Hepatocyte (in vitro differentiated cells): ENCODE measurements at regions not wholly inside any gene's neighbourhood (a gene's known extent, or its start where the extent isn't known, plus 50 kb on each side); places are given as distances from the start of the nearest gene placed in this dataset.

Experiments used
- DNase-seq: peaks from one replicate; pipeline ENCODE4 v3.0.0-alpha.2; 2016; ENCODE audit warnings: low spot score
- H2AFZ ChIP-seq: fragments of 200-600 bp; sonication (generic); 2 replicates; pipeline ENCODE4 v1.6.0; 2016; ENCODE audit warnings: antibody characterized with exemption, mild to moderate bottlenecking
- H3K27ac ChIP-seq: fragments of 200-600 bp; sonication (generic); 2 replicates; pipeline ENCODE4 v1.5.1; 2016; ENCODE audit warnings: mild to moderate bottlenecking
- H3K27me3 ChIP-seq: fragments of 200-600 bp; sonication (generic); 2 replicates; pipeline ENCODE4 v1.6.1; 2016
- H3K36me3 ChIP-seq: fragments of 200-600 bp; sonication (generic); replicated peaks from 2 replicates; pipeline ENCODE4 v1.5.1; 2016; ENCODE audit warnings: low read depth; ENCODE audit not compliant: insufficient read depth
- H3K4me1 ChIP-seq: fragments of 200-600 bp; sonication (generic); 2 replicates; pipeline ENCODE4 v1.5.1; 2016; ENCODE audit warnings: mild to moderate bottlenecking, moderate library complexity; ENCODE audit not compliant: insufficient read depth
- H3K4me2 ChIP-seq: fragments of 200-600 bp; sonication (generic); 2 replicates; pipeline ENCODE4 v1.6.0; 2016
- H3K4me3 ChIP-seq: fragments of 200-600 bp; sonication (generic); 2 replicates; pipeline ENCODE4 v1.5.1; 2016; ENCODE audit warnings: mild to moderate bottlenecking
- H3K79me2 ChIP-seq: fragments of 200-600 bp; sonication (generic); 2 replicates; pipeline ENCODE4 v1.6.0; 2017; ENCODE audit warnings: mild to moderate bottlenecking
- H3K9me2 ChIP-seq: fragments of 200-600 bp; sonication (generic); replicated peaks from 2 replicates; pipeline ENCODE4 v1.6.0; 2017; ENCODE audit warnings: mild to moderate bottlenecking; ENCODE audit not compliant: insufficient read depth
- H3K9me3 ChIP-seq: fragments of 200-600 bp; sonication (generic); 2 replicates; pipeline ENCODE4 v1.5.1; 2016; ENCODE audit warnings: low read depth, mild to moderate bottlenecking
- H4K20me1 ChIP-seq: fragments of 200-600 bp; sonication (generic); 2 replicates; pipeline ENCODE4 v1.6.0; 2016; ENCODE audit warnings: mild to moderate bottlenecking; ENCODE audit not compliant: insufficient read depth, poor library complexity, severe bottlenecking
- CTCF ChIP-seq: fragments of 200-600 bp; sonication (generic); IDR thresholded peaks from 2 replicates; pipeline ENCODE4 v1.5.1; 2016; ENCODE audit warnings: antibody characterized with exemption, mild to moderate bottlenecking; ENCODE audit not compliant: poor library complexity
- EZH2 ChIP-seq: fragments of 200-600 bp; sonication (generic); IDR thresholded peaks from 2 replicates; pipeline ENCODE4 v1.6.1; 2016; ENCODE audit warnings: antibody characterized with exemption, mild to moderate bottlenecking, borderline replicate concordance
- EZH2phosphoT487 ChIP-seq: fragments of 200-600 bp; sonication (generic); IDR thresholded peaks from one replicate; pipeline ENCODE4 v1.6.1; 2018; ENCODE audit warnings: antibody characterized with exemption, mild to moderate bottlenecking, low read depth, moderate library complexity; ENCODE audit not compliant: unreplicated experiment, severe bottlenecking
- WGBS: methylation state at CpG from one replicate; pipeline ENCODE4 v1.1.6; 2016; ENCODE audit warnings: low lambda C conversion rate; ENCODE audit errors: missing lambda C conversion rate; 5-methylcytosine and 5-hydroxymethylcytosine counted together

GRCh38 chr1:219279017-219279770, 105.5 kb downstream of the LYPLAL1 start:
- H3K79me2 ChIP-seq: no peaks in the 10 kb centered on the region
- no peak for DNase-seq
- H4K20me1 ChIP-seq: no peaks in the 10 kb centered on the region
- no peak overlapping the region for H2AFZ ChIP-seq
- H3K9me2 ChIP-seq: no peaks in the 10 kb centered on the region
- 73% methylated on average over 6 of the region's 6 CpGs for WGBS
- H3K4me1 ChIP-seq: peaks cover 23% of the 10 kb centered on the region
- TF ChIP-seq CTCF: no peak
- TF ChIP-seq EZH2phosphoT487: no peak
- TF ChIP-seq EZH2: no peak
- H3K27ac ChIP-seq: peak overlapping the region; percentile 69
- H3K4me3 ChIP-seq: no peak overlapping the region
- H3K36me3 ChIP-seq: no peaks in the 10 kb centered on the region
- no peaks in the 10 kb centered on the region for H3K9me3 ChIP-seq
- H3K4me2 ChIP-seq: no peak overlapping the region
- no peaks in the 10 kb centered on the region for H3K27me3 ChIP-seq

- TF ChIP-seq CTCF: no peak
- no peak for TF ChIP-seq EZH2
- no peak for TF ChIP-seq EZH2phosphoT487
- Histone ChIP-seq H3K36me3 (no peaks in the 10 kb centered on the region), H4K20me1 (no peaks in the 10 kb centered on the region), H3K9me2 (no peaks in the 10 kb centered on the region), H2AFZ (no peak overlapping the region), H3K4me1 (peaks cover 23% of the 10 kb centered on the region), H3K79me2 (no peaks in the 10 kb centered on the region), H3K27me3 (no peaks in the 10 kb centered on the region), H3K9me3 (no peaks in the 10 kb centered on the region), H3K4me3 (no peak overlapping the region), H3K4me2 (no peak overlapping the region), H3K27ac (peak overlapping the region; percentile 69)
- no peak for DNase-seq
- WGBS: 64% methylated on average over 1 of the region's 1 CpG
Measured at GRCh38 chr1:219278288-219278687, 104.6 kb downstream of the LYPLAL1 start.

- no peaks in the 10 kb centered on the region for H3K27me3 ChIP-seq
- H3K79me2 ChIP-seq: no peaks in the 10 kb centered on the region
- H3K4me2 ChIP-seq: no peak overlapping the region
- H3K27ac ChIP-seq: peak overlapping the region; percentile 69
- no peaks in the 10 kb centered on the region for H3K9me3 ChIP-seq
- TF ChIP-seq CTCF (no peak), EZH2 (no peak), EZH2phosphoT487 (no peak)
- H3K9me2 ChIP-seq: no peaks in the 10 kb centered on the region
- DNase-seq: no peak
- H3K36me3 ChIP-seq: no peaks in the 10 kb centered on the region
- no peak overlapping the region for H2AFZ ChIP-seq
- no peak overlapping the region for H3K4me3 ChIP-seq
- peaks cover 23% of the 10 kb centered on the region for H3K4me1 ChIP-seq
- H4K20me1 ChIP-seq: no peaks in the 10 kb centered on the region
- whole genome bisulfite sequencing: 72% methylated on average over 2 of the region's 2 CpGs
Measured at GRCh38 chr1:219277304-219278105, 103.8 kb downstream of the LYPLAL1 start.
